HCT116 (cell line): ENCODE measurements at regions not wholly inside any gene's neighbourhood (a gene's known extent, or its start where the extent isn't known, plus 50 kb on each side); places are given as distances from the start of the nearest gene placed in this dataset.

Experiments
- ATAC-seq: fragments of 200-7000 bp; cut with Tn5 transposase; 2 replicates; pipeline ENCODE4 v1.9.1; 2020; ENCODE audit warnings: mild to moderate bottlenecking, moderate library complexity
- BruUV-seq: library from RNA; stranded (reverse); fragments of 400-500 nt; replicated peaks from 2 replicates; lab custom pipeline; 2021; lab: Mats Ljungman, UMichigan
- CTCF ChIA-PET: fragments of 300-600 bp; sonication (Branson Sonifier 250); formaldehyde crosslinking; loops from one replicate; lab custom pipeline; 2021; ENCODE audit warnings: antibody characterized with exemption; lab: Charles Lee
- POLR2A ChIA-PET: fragments of 300-600, 350-600 bp; sonication (Branson Sonifier 250); formaldehyde crosslinking; loops from one replicate; lab custom pipeline; 2021; ENCODE audit warnings: antibody characterized with exemption; lab: Charles Lee
- RAD21 ChIA-PET, 2 experiments: fragments of 300-600 bp; sonication (Branson Sonifier 250); formaldehyde crosslinking; loops; one replicate each; lab custom pipeline; 2023; ENCODE audit warnings: low total read pairs in 2 of 2; ENCODE audit not compliant: uncharacterized antibody in 2 of 2, unreplicated experiment in 2 of 2, low non-redundant PET in 1 of 2; lab: Charles Lee
- DNase-seq: peaks from one replicate; pipeline ENCODE4 v3.0.0-alpha.2; 2010; ENCODE audit warnings: low read depth, low spot score
- H2AFZ ChIP-seq: fragments of 200-600 bp; shearing (Covaris generic), sonication (generic); 2 replicates; pipeline ENCODE4 v1.6.1; 2017; ENCODE audit warnings: low read depth, mixed run types, mixed read lengths, antibody characterized with exemption, low read length; ENCODE audit not compliant: poor library complexity, severe bottlenecking
- H3K27ac ChIP-seq: 2 replicates; pipeline ENCODE4 v1.5.1; 2012; ENCODE audit warnings: low read depth, low read length
- H3K27me3 ChIP-seq: fragments of 200-600 bp; sonication (generic); 2 replicates; pipeline ENCODE4 v1.6.1; 2016; ENCODE audit warnings: mixed run types, low read length, mixed read lengths; ENCODE audit not compliant: insufficient read depth
- H3K36me3 ChIP-seq, 2 experiments: fragments of 200-500 bp in 1 of 2; fragments of 200-600 bp in 1 of 2; sonication (Bioruptor generic) in 1 of 2; sonication (generic) in 1 of 2; 2 replicates each; pipeline versions ENCODE4 v1.5.1 to v1.6.1; 2014 to 2016; ENCODE audit warnings: low read length in 2 of 2, inconsistent platforms in 1 of 2, mixed read lengths in 1 of 2, mixed run types in 1 of 2; ENCODE audit not compliant: insufficient read depth in 2 of 2, control insufficient read depth in 1 of 2
- H3K4me1 ChIP-seq, 2 experiments: fragments of 200-600 bp in 1 of 2; sonication (generic) in 1 of 2; 2 replicates each; pipeline versions ENCODE4 v1.5.1 to v1.6.1; 2012 to 2017; ENCODE audit warnings: low read length in 2 of 2, inconsistent platforms in 1 of 2, mild to moderate bottlenecking in 1 of 2, mixed read lengths in 1 of 2, mixed run types in 1 of 2, moderate library complexity in 1 of 2; ENCODE audit not compliant: insufficient read depth in 2 of 2, control insufficient read depth in 1 of 2
- H3K4me2 ChIP-seq: fragments of 200-600 bp; sonication (generic); 2 replicates; pipeline ENCODE4 v1.6.1; 2017; ENCODE audit warnings: mixed run types, low read length, mixed read lengths
- H3K4me3 ChIP-seq, 2 experiments: fragments of 200-600 bp in 1 of 2; sonication (generic) in 1 of 2; replicated peaks in 1 of 2; 2 replicates each; pipeline ENCODE4 v1.5.1; 2011 to 2016; ENCODE audit warnings: low read length in 2 of 2, control low read depth in 1 of 2, low read depth in 1 of 2, mild to moderate bottlenecking in 1 of 2, mixed read lengths in 1 of 2, mixed run types in 1 of 2
- H3K79me2 ChIP-seq: fragments of 200-600 bp; sonication (generic); 2 replicates; pipeline ENCODE4 v1.6.1; 2017; ENCODE audit warnings: mild to moderate bottlenecking, mixed run types, low read length, moderate library complexity, mixed read lengths; ENCODE audit not compliant: insufficient read depth
- H3K9ac ChIP-seq: fragments of 200-600 bp; sonication (generic); 2 replicates; pipeline ENCODE4 v1.6.1; 2016; ENCODE audit warnings: low read length, mixed read lengths
- H3K9me2 ChIP-seq: fragments of 200-600 bp; sonication (generic), shearing (Covaris generic); 2 replicates; pipeline ENCODE4 v1.6.1; 2017; ENCODE audit warnings: mixed run types, mild to moderate bottlenecking, moderate library complexity; ENCODE audit not compliant: insufficient read depth
- H3K9me3 ChIP-seq, 2 experiments: fragments of 200-500 bp in 1 of 2; fragments of 200-600 bp in 1 of 2; sonication (Bioruptor generic) in 1 of 2; sonication (generic) in 1 of 2; 2 replicates each; pipeline ENCODE4 v1.6.1; 2014 to 2017; ENCODE audit warnings: low read length in 2 of 2, mixed read lengths in 2 of 2, inconsistent platforms in 1 of 2, low read depth in 1 of 2, mild to moderate bottlenecking in 1 of 2, mixed run types in 1 of 2, moderate library complexity in 1 of 2; ENCODE audit not compliant: control insufficient read depth in 1 of 2, insufficient read depth in 1 of 2
- H4K20me1 ChIP-seq: fragments of 200-600 bp; sonication (generic), shearing (Covaris generic); 2 replicates; pipeline ENCODE4 v1.6.1; 2017; ENCODE audit warnings: mixed run types, mild to moderate bottlenecking, moderate library complexity; ENCODE audit not compliant: insufficient read depth
- CBX3 ChIP-seq: IDR thresholded peaks from 2 replicates; pipeline ENCODE4 v1.6.1; 2012; ENCODE audit warnings: low read depth
- CEBPB ChIP-seq: IDR thresholded peaks from 2 replicates; pipeline ENCODE4 v1.6.1; 2012; ENCODE audit warnings: low read depth
- CTCF ChIP-seq, 3 experiments: fragments of 200-600 bp in 1 of 3; sonication (generic) in 1 of 3; IDR thresholded peaks in 2 of 3; conservative IDR thresholded peaks in 1 of 3; 2 replicates each; pipeline ENCODE4 v1.5.1; 2012 to 2017; ENCODE audit warnings: low read depth in 2 of 3, low read length in 2 of 3, antibody characterized with exemption in 1 of 3, borderline replicate concordance in 1 of 3, control low read depth in 1 of 3, mild to moderate bottlenecking in 1 of 3, mixed read lengths in 1 of 3, mixed run types in 1 of 3, moderate library complexity in 1 of 3; ENCODE audit not compliant: insufficient read depth in 1 of 3
- EGR1 ChIP-seq: IDR thresholded peaks from 2 replicates; pipeline ENCODE4 v1.6.1; 2012; ENCODE audit warnings: low read depth
- EZH2 ChIP-seq: fragments of 200-600 bp; sonication (generic); IDR thresholded peaks from 2 replicates; pipeline ENCODE4 v1.6.1; 2017; ENCODE audit warnings: antibody characterized with exemption, mixed run types
- FOSL1 ChIP-seq: IDR thresholded peaks from 2 replicates; pipeline ENCODE4 v1.6.1; 2012; ENCODE audit warnings: low read depth
- JUND ChIP-seq: IDR thresholded peaks from 2 replicates; pipeline ENCODE4 v1.6.1; 2012
- MAX ChIP-seq: IDR thresholded peaks from 2 replicates; pipeline ENCODE4 v1.6.1; 2012
- POLR2A ChIP-seq: IDR thresholded peaks from 2 replicates; pipeline ENCODE4 v1.7.0; 2011; ENCODE audit warnings: borderline replicate concordance; ENCODE audit not compliant: insufficient read depth, insufficient read length; ENCODE audit errors: extremely low read depth
- POLR2AphosphoS5 ChIP-seq: IDR thresholded peaks from 2 replicates; pipeline ENCODE4 v1.6.1; 2011; ENCODE audit warnings: mild to moderate bottlenecking, low read depth, low read length, moderate library complexity
- RAD21 ChIP-seq: IDR thresholded peaks from 2 replicates; pipeline ENCODE4 v1.6.1; 2012; ENCODE audit warnings: low read depth, mild to moderate bottlenecking
- SIN3A ChIP-seq: IDR thresholded peaks from 2 replicates; pipeline ENCODE4 v1.6.1; 2012; ENCODE audit warnings: low read depth
- SP1 ChIP-seq: IDR thresholded peaks from 2 replicates; pipeline ENCODE4 v1.6.1; 2012; ENCODE audit warnings: low read depth
- TCF7L2 ChIP-seq: IDR thresholded peaks from 2 replicates; pipeline ENCODE4 v1.7.0; 2011; ENCODE audit warnings: borderline replicate concordance, inconsistent platforms; ENCODE audit not compliant: insufficient read depth, insufficient read length; ENCODE audit errors: extremely low read depth
- ZFX ChIP-seq: fragments of 450-650 bp; IDR thresholded peaks from 2 replicates; pipeline ENCODE4 v1.6.1; 2017
- ZNF274 ChIP-seq: fragments of 200-500 bp; sonication (Bioruptor generic); IDR thresholded peaks from 2 replicates; pipeline ENCODE4 v1.6.1; 2014; ENCODE audit warnings: mild to moderate bottlenecking, low read depth, low read length, inconsistent platforms
- intact Hi-C: fragments of 100-400 bp; cut with micrococcal nuclease; formaldehyde crosslinking; loops from 2 replicates; pipeline ENCODE4 v1.10.0; 2022

GRCh38 chr21:17340081-17340480 lies 172.8 kb upstream of the CXADR start:
- no peaks in the 10 kb centered on the region for H3K9me2 ChIP-seq
- DNase-seq: no peak
- H3K27ac ChIP-seq: no peak overlapping the region
- RAD21 ChIA-PET: no interaction called here
- no peak overlapping the region for H3K9ac ChIP-seq
- H3K27me3 ChIP-seq: no peaks in the 10 kb centered on the region
- POLR2A ChIA-PET: no interaction called here
- intact Hi-C loops: no loop called here
- H4K20me1 ChIP-seq: no peaks in the 10 kb centered on the region; the same call in 1 of the 2 replicates
- no peak for ATAC-seq
- H3K36me3 ChIP-seq: no peaks in the 10 kb centered on the region
- H3K4me3 ChIP-seq: no peak overlapping the region
- no peaks in the 10 kb centered on the region for H3K79me2 ChIP-seq
- H3K4me2 ChIP-seq: no peak overlapping the region
- no peak for TF ChIP-seq SP1
- no peak for TF ChIP-seq POLR2A
- TF ChIP-seq EGR1: no peak
- no peak for TF ChIP-seq TCF7L2
- no peak for TF ChIP-seq RAD21
- no peak for TF ChIP-seq POLR2AphosphoS5
- TF ChIP-seq MAX: no peak
- no peak for TF ChIP-seq SIN3A
- TF ChIP-seq CTCF (IDR thresholded peaks at IDR 0.05 in 2 of 3, conservative IDR thresholded peaks at IDR 0.05 in 1 of 3; ENCODE audit: borderline replicate concordance in 1 of 3, insufficient read depth in 1 of 3, low read depth in 2 of 3, low read length in 2 of 3): no peak
- TF ChIP-seq ZFX: no peak
- no peak for TF ChIP-seq CEBPB
- no peak for TF ChIP-seq FOSL1
- TF ChIP-seq JUND: no peak
- TF ChIP-seq CBX3: no peak
- TF ChIP-seq ZNF274: no peak
- TF ChIP-seq EZH2: no peak
- CTCF ChIA-PET: no interaction called here
- no TSS peak for BruUV-seq
- H3K9me3 ChIP-seq: no peaks in the 10 kb centered on the region
- H3K4me1 ChIP-seq: no peaks in the 10 kb centered on the region
- no peak overlapping the region for H2AFZ ChIP-seq
